ENCODE measurements at regions not wholly inside any gene's neighbourhood (a gene's known extent, or its start where the extent isn't known, plus 50 kb on each side); places are given as distances from the start of the nearest gene placed in this dataset.
A peak's percentile ranks its signal among the peaks of the same experiment; 100 is the strongest.

- peak in 1 of 2 donors; percentile 6 for DNase-seq
- no peak overlapping the region for H3K4me3 ChIP-seq
- intact Hi-C loops (cut with DNase I; ENCODE audit: low total_unique reads) = no loop called here
- H3K27ac ChIP-seq = no peak overlapping the region
- H3K27me3 ChIP-seq = no peaks in the 10 kb centered on the region
- H3K9me3 ChIP-seq = peaks cover 0 to 9% (median 0%) of the 10 kb centered on the region in 3 donors
- no peaks in the 10 kb centered on the region for H3K36me3 ChIP-seq
- no peak for TF ChIP-seq CTCF (IDR thresholded peaks at IDR 0.05)
- no peaks in the 10 kb centered on the region for H3K4me1 ChIP-seq
Observed at GRCh38 chrX:1074172-1074571, 138.3 kb downstream of the CRLF2 start.

- peak in 1 of 2 donors; percentile 51 for DNase-seq
- H3K4me3 ChIP-seq = no peak overlapping the region
- no peak for TF ChIP-seq CTCF (IDR thresholded peaks at IDR 0.05)
- H3K36me3 ChIP-seq = no peaks in the 10 kb centered on the region
- no peak overlapping the region for H3K27ac ChIP-seq
- intact Hi-C loops (cut with DNase I; ENCODE audit: low total_unique reads) = no loop called here
- H3K27me3 ChIP-seq = no peaks in the 10 kb centered on the region
- H3K4me1 ChIP-seq = no peaks in the 10 kb centered on the region
- peaks cover 0 to 9% (median 0%) of the 10 kb centered on the region in 3 donors for H3K9me3 ChIP-seq
Observed at GRCh38 chrX:1072637-1073377, 139.6 kb downstream of the CRLF2 start.

DNA sequence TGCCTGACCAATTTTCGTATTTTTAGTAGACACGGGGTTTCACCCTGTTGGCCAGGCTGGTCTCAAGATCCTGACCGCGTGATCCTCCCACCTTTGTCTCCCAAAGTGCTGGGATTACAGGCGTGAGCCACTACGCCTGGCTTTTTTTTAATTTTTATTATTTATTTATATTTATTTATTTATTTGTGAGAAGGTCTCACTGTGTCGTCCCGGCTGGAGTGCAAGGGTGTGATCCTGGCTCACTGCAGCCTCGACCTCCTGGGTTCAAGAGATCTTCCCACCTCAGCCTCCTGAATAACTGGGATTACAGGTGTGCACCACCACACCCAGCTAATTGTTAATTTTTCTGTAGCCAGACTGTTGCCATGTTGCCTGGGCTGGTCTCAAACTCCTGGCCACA, 141.1 kb downstream of the CRLF2 start:
- intact Hi-C loops (cut with DNase I; ENCODE audit: low total_unique reads) = no loop called here
- TF ChIP-seq CTCF (IDR thresholded peaks at IDR 0.05) = no peak
- Histone ChIP-seq H3K27ac (no peak overlapping the region), H3K27me3 (no peaks in the 10 kb centered on the region), H3K4me1 (no peaks in the 10 kb centered on the region), H3K9me3 (peaks cover 0 to 9% (median 0%) of the 10 kb centered on the region in 3 donors), H3K36me3 (no peaks in the 10 kb centered on the region), H3K4me3 (no peak overlapping the region)
- DNase-seq = peak in 1 of 2 donors; percentile 41

- H3K4me1 ChIP-seq = no peaks in the 10 kb centered on the region
- no peak overlapping the region for H3K4me3 ChIP-seq
- no peaks in the 10 kb centered on the region for H3K36me3 ChIP-seq
- DNase-seq = peak in 1 of 2 donors; percentile 33
- H3K27ac ChIP-seq = no peak overlapping the region
- intact Hi-C loops (cut with DNase I; ENCODE audit: low total_unique reads) = no loop called here
- H3K9me3 ChIP-seq = peaks cover 0 to 31% (median 22%) of the 10 kb centered on the region in 3 donors
- TF ChIP-seq CTCF (IDR thresholded peaks at IDR 0.05) = no peak
- H3K27me3 ChIP-seq = no peaks in the 10 kb centered on the region
Observed at GRCh38 chrX:1062351-1062750, 150.1 kb downstream of the CRLF2 start.

DNA sequence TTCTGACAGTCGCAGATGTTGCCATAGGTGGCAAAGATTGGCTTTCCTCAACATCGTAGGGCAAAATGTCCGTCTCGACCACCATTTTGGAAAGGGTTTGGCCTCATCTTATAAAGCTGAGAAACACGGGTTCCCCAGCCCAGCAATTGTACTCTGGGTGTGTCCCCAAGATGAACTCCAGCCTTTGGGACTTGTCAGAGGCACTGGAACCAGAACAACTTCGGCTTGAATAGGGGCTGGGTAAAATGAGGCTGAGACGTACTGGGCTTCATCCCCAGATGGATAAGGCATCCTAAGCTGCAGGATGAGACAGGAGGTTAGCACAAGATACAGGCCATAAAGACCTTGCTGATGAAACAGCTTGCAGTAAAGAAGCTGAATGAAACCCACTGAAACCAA, 151.9 kb downstream of the CRLF2 start:
- no peak for TF ChIP-seq CTCF (IDR thresholded peaks at IDR 0.05)
- Histone ChIP-seq H3K27ac (no peak overlapping the region), H3K9me3 (peaks cover 0 to 31% (median 22%) of the 10 kb centered on the region in 3 donors), H3K4me3 (no peak overlapping the region), H3K27me3 (no peaks in the 10 kb centered on the region), H3K36me3 (no peaks in the 10 kb centered on the region), H3K4me1 (no peaks in the 10 kb centered on the region)
- intact Hi-C loops (cut with DNase I; ENCODE audit: low total_unique reads) = no loop called here
- peak in 1 of 2 donors; percentile 35 for DNase-seq
